ENCODE measurements at regions not wholly inside any gene's neighbourhood (a gene's known extent, or its start where the extent isn't known, plus 50 kb on each side); places are given as distances from the start of the nearest gene placed in this dataset.

GRCh38 chr2:173488861-173489260 is 134.2 kb downstream of the CDCA7 start:
- H3K4me1 ChIP-seq (ENCODE audit: insufficient read depth, low read length, poor library complexity, severe bottlenecking) = no peaks in the 10 kb centered on the region
- H3K9me3 ChIP-seq (ENCODE audit: insufficient read depth, low read depth, low read length) = no peaks in the 10 kb centered on the region
- TF ChIP-seq CTCF (conservative IDR thresholded peaks at IDR 0.05; ENCODE audit: low read length) (no peak), EZH2phosphoT487 (IDR thresholded peaks at IDR 0.05; ENCODE audit: borderline replicate concordance) (no peak)
- 0 out of 2 replicates have a peak, but pooled peaks cover 2% of the 10 kb centered on the region for H3K9me2 ChIP-seq (replicated peaks; ENCODE audit: low read depth, low read length)
- no peaks in the 10 kb centered on the region for H3K27me3 ChIP-seq (ENCODE audit: insufficient read depth, low read length, poor library complexity, severe bottlenecking)
- H3K36me3 ChIP-seq (ENCODE audit: insufficient read depth, low read length) = no peaks in the 10 kb centered on the region
- H3K9ac ChIP-seq (ENCODE audit: low read depth, low read length, poor library complexity, severe bottlenecking) = no peak overlapping the region
- no peaks in the 10 kb centered on the region for H4K20me1 ChIP-seq (ENCODE audit: insufficient read depth, low read length, poor library complexity, severe bottlenecking)
- H2AFZ ChIP-seq (ENCODE audit: low read length) = no peak overlapping the region
- H3K79me2 ChIP-seq (ENCODE audit: insufficient read depth, low read length) = no peaks in the 10 kb centered on the region
- no peaks in the 10 kb centered on the region for H3F3A ChIP-seq (ENCODE audit: low read depth)
- no peak overlapping the region for H3K4me2 ChIP-seq (ENCODE audit: low read depth, low read length, poor library complexity, severe bottlenecking)
- no peak overlapping the region for H3K4me3 ChIP-seq (ENCODE audit: low read length, poor library complexity, severe bottlenecking)

GRCh38 chr2:173491418-173491817 is 136.7 kb downstream of the CDCA7 start:
- no peaks in the 10 kb centered on the region for H3K9me3 ChIP-seq (ENCODE audit: insufficient read depth, low read depth, low read length)
- H3K4me3 ChIP-seq (ENCODE audit: low read length, poor library complexity, severe bottlenecking) = no peak overlapping the region
- H3K4me2 ChIP-seq (ENCODE audit: low read depth, low read length, poor library complexity, severe bottlenecking) = no peak overlapping the region
- H3K4me1 ChIP-seq (ENCODE audit: insufficient read depth, low read length, poor library complexity, severe bottlenecking) = no peaks in the 10 kb centered on the region
- no peaks in the 10 kb centered on the region for H3K79me2 ChIP-seq (ENCODE audit: insufficient read depth, low read length)
- no peaks in the 10 kb centered on the region for H4K20me1 ChIP-seq (ENCODE audit: insufficient read depth, low read length, poor library complexity, severe bottlenecking)
- H3K9me2 ChIP-seq (replicated peaks; ENCODE audit: low read depth, low read length) = 0 out of 2 replicates have a peak, but pooled peaks cover 2% of the 10 kb centered on the region
- H3K36me3 ChIP-seq (ENCODE audit: insufficient read depth, low read length) = no peaks in the 10 kb centered on the region
- no peaks in the 10 kb centered on the region for H3F3A ChIP-seq (ENCODE audit: low read depth)
- no peak for TF ChIP-seq CTCF (conservative IDR thresholded peaks at IDR 0.05; ENCODE audit: low read length)
- TF ChIP-seq EZH2phosphoT487 (IDR thresholded peaks at IDR 0.05; ENCODE audit: borderline replicate concordance) = no peak
- no peak overlapping the region for H3K9ac ChIP-seq (ENCODE audit: low read depth, low read length, poor library complexity, severe bottlenecking)
- no peaks in the 10 kb centered on the region for H3K27me3 ChIP-seq (ENCODE audit: insufficient read depth, low read length, poor library complexity, severe bottlenecking)
- no peak overlapping the region for H2AFZ ChIP-seq (ENCODE audit: low read length)

- Histone ChIP-seq H3K9me3 (ENCODE audit: insufficient read depth, low read depth, low read length) (no peaks in the 10 kb centered on the region), H3K4me2 (ENCODE audit: low read depth, low read length, poor library complexity, severe bottlenecking) (no peak overlapping the region), H3K36me3 (ENCODE audit: insufficient read depth, low read length) (no peaks in the 10 kb centered on the region), H3K9me2 (replicated peaks; ENCODE audit: low read depth, low read length) (0 out of 2 replicates have a peak, but pooled peaks cover 2% of the 10 kb centered on the region), H3K27me3 (ENCODE audit: insufficient read depth, low read length, poor library complexity, severe bottlenecking) (no peaks in the 10 kb centered on the region), H3K4me1 (ENCODE audit: insufficient read depth, low read length, poor library complexity, severe bottlenecking) (no peaks in the 10 kb centered on the region), H3K79me2 (ENCODE audit: insufficient read depth, low read length) (no peaks in the 10 kb centered on the region), H4K20me1 (ENCODE audit: insufficient read depth, low read length, poor library complexity, severe bottlenecking) (no peaks in the 10 kb centered on the region), H3F3A (ENCODE audit: low read depth) (no peaks in the 10 kb centered on the region), H3K4me3 (ENCODE audit: low read length, poor library complexity, severe bottlenecking) (no peak overlapping the region), H3K9ac (ENCODE audit: low read depth, low read length, poor library complexity, severe bottlenecking) (no peak overlapping the region), H2AFZ (ENCODE audit: low read length) (no peak overlapping the region)
- TF ChIP-seq CTCF (conservative IDR thresholded peaks at IDR 0.05; ENCODE audit: low read length) (peak; percentile 41), EZH2phosphoT487 (IDR thresholded peaks at IDR 0.05; ENCODE audit: borderline replicate concordance) (no peak)
Observed at GRCh38 chr2:173493874-173494273, 139.2 kb downstream of the CDCA7 start.
